K562 (cell line): ENCODE measurements at regions not wholly inside any gene's neighbourhood (a gene's known extent, or its start where the extent isn't known, plus 50 kb on each side); places are given as distances from the start of the nearest gene placed in this dataset.
A peak's percentile ranks its signal among the peaks of the same experiment; 100 is the strongest.
"Not testable (repeated sequence)": the region's sequence is repeated elsewhere in the genome, so short reads cannot be mapped to it uniquely, and the experiment has no call there.

Experiments
- ATAC-seq: fragments of 200-7000 bp; cut with Tn5 transposase; 3 replicates; pipeline ENCODE4 v1.9.1; 2020; ENCODE audit warnings: moderate library complexity
- BruUV-seq: library from RNA; stranded (reverse); fragments of 400-500 nt; replicated peaks from 2 replicates; lab custom pipeline; 2021; lab: Mats Ljungman, UMichigan
- CTCF ChIA-PET: fragments of 300-600 bp; formaldehyde crosslinking; extraction: SDS; loops from one replicate; lab custom pipeline; 2021; ENCODE audit warnings: low intra/inter-chr PET ratio; lab: Yijun Ruan, JAX
- POLR2A ChIA-PET: fragments of 300-600, 350-650 bp; sonication (Branson Sonifier 250); formaldehyde crosslinking; extraction: SDS; loops from one replicate; lab custom pipeline; 2021; ENCODE audit warnings: antibody characterized with exemption, inconsistent platforms; lab: Yijun Ruan, JAX
- DNase-seq, 4 experiments: peaks; one replicate each; pipeline versions ENCODE4 v3.0.0 to v3.0.0-alpha.2; 2011 to 2018; ENCODE audit warnings: low spot score in 3 of 4, mixed read lengths in 3 of 4; ENCODE audit errors: extremely low read depth in 1 of 4
- FAIRE-seq: peaks from 2 replicates; lab custom pipeline; 2011; peaks lifted over from hg19 to GRCh38; lab: Jason Lieb, UNC
- H2AFZ ChIP-seq: 2 replicates; pipeline ENCODE4 v1.6.0; 2011; ENCODE audit warnings: low read depth, low read length, control low read depth, inconsistent platforms
- H3K27ac ChIP-seq: fragments of 200-600 bp; 3 replicates; pipeline ENCODE4 v1.8.0; 2011; ENCODE audit warnings: low read depth, mild to moderate bottlenecking, control low read depth, inconsistent platforms, low read length, moderate library complexity, mixed read lengths; ENCODE audit errors: extremely low read depth
- H3K27me3 ChIP-seq, 2 experiments: fragments of 300-600 bp in 1 of 2; 2 replicates in 1 of 2; 3 replicates in 1 of 2; pipeline versions ENCODE4 v1.6.0 to v1.8.0; 2011; ENCODE audit warnings: inconsistent platforms in 2 of 2, low read length in 2 of 2, mild to moderate bottlenecking in 1 of 2, mixed read lengths in 1 of 2, moderate library complexity in 1 of 2; ENCODE audit not compliant: control insufficient read depth in 2 of 2, insufficient read depth in 2 of 2
- H3K36me3 ChIP-seq: fragments of 300-600 bp; 3 replicates; pipeline ENCODE4 v1.8.0; 2011; ENCODE audit warnings: mild to moderate bottlenecking, low read length, inconsistent platforms; ENCODE audit not compliant: control insufficient read depth, insufficient read depth
- H3K4me1 ChIP-seq, 2 experiments: fragments of 200-600 bp in 1 of 2; replicated peaks in 1 of 2; 2 replicates in 1 of 2; 3 replicates in 1 of 2; pipeline versions ENCODE4 v1.5.1 to v1.8.0; 2011; ENCODE audit warnings: inconsistent platforms in 2 of 2, low read length in 2 of 2, mild to moderate bottlenecking in 1 of 2, mixed read lengths in 1 of 2, moderate library complexity in 1 of 2; ENCODE audit not compliant: control insufficient read depth in 2 of 2, insufficient read depth in 2 of 2
- H3K4me2 ChIP-seq: 2 replicates; pipeline ENCODE4 v1.6.1; 2011; ENCODE audit warnings: low read length, control low read depth, inconsistent platforms, mixed read lengths; ENCODE audit not compliant: insufficient read depth
- H3K4me3 ChIP-seq: fragments of 200-600 bp; sonication (generic), shearing (Covaris generic); 2 replicates; pipeline ENCODE4 v1.5.1; 2016; ENCODE audit warnings: control low read depth, inconsistent platforms
- H3K79me2 ChIP-seq: fragments of 200-600 bp; 3 replicates; pipeline ENCODE4 v1.8.0; 2011; ENCODE audit warnings: low read length, inconsistent platforms; ENCODE audit not compliant: control insufficient read depth, insufficient read depth
- H3K9ac ChIP-seq, 2 experiments: 2 replicates each; pipeline versions ENCODE4 v1.6.0 to v1.6.1; 2011; ENCODE audit warnings: low read depth in 2 of 2, low read length in 2 of 2, control low read depth in 1 of 2, inconsistent platforms in 1 of 2, mild to moderate bottlenecking in 1 of 2, mixed read lengths in 1 of 2; ENCODE audit not compliant: insufficient read depth in 1 of 2
- H3K9me1 ChIP-seq: one replicate; pipeline ENCODE4 v1.6.0; 2011; ENCODE audit warnings: inconsistent platforms, mild to moderate bottlenecking, low read length, moderate library complexity; ENCODE audit not compliant: control insufficient read depth, insufficient read depth
- H3K9me3 ChIP-seq: replicated peaks from 2 replicates; pipeline ENCODE4 v1.5.1; 2011; ENCODE audit warnings: low read depth, low read length, inconsistent platforms; ENCODE audit not compliant: control insufficient read depth, insufficient read depth
- H4K20me1 ChIP-seq: replicated peaks from 2 replicates; pipeline ENCODE4 v1.6.1; 2011; ENCODE audit warnings: low read length, inconsistent platforms, mixed read lengths; ENCODE audit not compliant: control insufficient read depth, insufficient read depth
- MAFG ChIP-seq: fragments of 450-650 bp; conservative IDR thresholded peaks from 2 replicates; pipeline ENCODE4 v1.6.1; 2016; ENCODE audit warnings: missing genetic modification characterization, missing compliant biosample characterization
- SAFB2 ChIP-seq: fragments of 200-400 bp; formaldehyde crosslinking; IDR thresholded peaks from 2 replicates; pipeline ENCODE4 v1.6.1; 2018; ENCODE audit warnings: borderline replicate concordance, low read length, low read depth, moderate library complexity; ENCODE audit not compliant: severe bottlenecking
- SIN3A ChIP-seq, 2 experiments: fragments of 150-350 bp in 1 of 2; IDR thresholded peaks; 2 replicates each; pipeline ENCODE4 v1.6.1; 2011 to 2016; ENCODE audit warnings: borderline replicate concordance in 2 of 2, low read depth in 2 of 2, low read length in 2 of 2, mild to moderate bottlenecking in 2 of 2, moderate library complexity in 2 of 2; ENCODE audit not compliant: control insufficient read depth in 1 of 2
- SMAD1 ChIP-seq: fragments of 150-350 bp; IDR thresholded peaks from 2 replicates; pipeline ENCODE4 v1.6.1; 2014; ENCODE audit warnings: low read length, low read depth; ENCODE audit not compliant: partially characterized antibody
- ZBTB43 ChIP-seq: sonication (generic); formaldehyde crosslinking; IDR thresholded peaks from 2 replicates; pipeline ENCODE4 v1.8.0; 2023; ENCODE audit warnings: mild to moderate bottlenecking, missing genetic modification reagents
- ZNF24 ChIP-seq: fragments of 450-650 bp; IDR thresholded peaks from 2 replicates; pipeline ENCODE4 v1.6.1; 2016
- ZNF584 ChIP-seq: fragments of 200-800 bp; sonication (Bioruptor generic); IDR thresholded peaks from 2 replicates; pipeline ENCODE4 v1.6.1; 2016; ENCODE audit warnings: low read depth, mild to moderate bottlenecking, missing genetic modification characterization, missing compliant biosample characterization
- ZNF589 ChIP-seq: fragments of 200-800 bp; sonication (Bioruptor generic); IDR thresholded peaks from 2 replicates; pipeline ENCODE4 v1.6.1; 2016; ENCODE audit warnings: low read depth, missing genetic modification characterization, missing compliant biosample characterization
- ZNF785 ChIP-seq: fragments of 250-450 bp; sonication (Bioruptor Pico); IDR thresholded peaks from 2 replicates; pipeline ENCODE4 v1.4.0; 2020; ENCODE audit warnings: mild to moderate bottlenecking
- WGBS: fragments of 100-300 bp; shearing (Covaris generic); methylation state at CpG from one replicate; pipeline ENCODE4 v1.1.6; 2016; ENCODE audit warnings: low coverage, mixed read lengths; ENCODE audit not compliant: insufficient coverage; ENCODE audit errors: missing lambda C conversion rate; 5-methylcytosine and 5-hydroxymethylcytosine counted together
- in situ Hi-C: fragments of 300-500 bp; cut with MboI; formaldehyde crosslinking; loops from 4 replicates; pipeline ENCODE4 v1.15.0; 2018; ENCODE audit warnings: inconsistent platforms, mixed read lengths
- intact Hi-C: fragments of 100-400 bp; cut with micrococcal nuclease; formaldehyde crosslinking; loops from 2 replicates; pipeline ENCODE4 v1.14.2; 2022

GRCh38 chr10:81600185-81600584, 274.8 kb upstream of the NRG3 start:
- no peak overlapping the region for H3K27ac ChIP-seq
- H3K9me3 ChIP-seq: no peaks in the 10 kb centered on the region
- H3K36me3 ChIP-seq: no peaks in the 10 kb centered on the region
- no peak for ATAC-seq
- H3K9ac ChIP-seq: no peak overlapping the region
- no peaks in the 10 kb centered on the region for H3K9me1 ChIP-seq
- in situ Hi-C loops: no loop called here
- TF ChIP-seq ZNF589 (CRISPR knock-in tag) (no peak), SMAD1 (no peak)
- no peaks in the 10 kb centered on the region for H4K20me1 ChIP-seq
- intact Hi-C loops: no loop called here
- no peak overlapping the region for H2AFZ ChIP-seq
- ChIA-PET POLR2A (no interaction called here), CTCF (no interaction called here)
- H3K27me3 ChIP-seq: no peaks in the 10 kb centered on the region
- 0% methylated on average over 1 of the region's 2 CpGs for WGBS
- no peak overlapping the region for H3K4me2 ChIP-seq
- no peaks in the 10 kb centered on the region for H3K4me1 ChIP-seq
- no TSS peak for BruUV-seq
- FAIRE-seq: no peak
- H3K4me3 ChIP-seq: no peak overlapping the region
- H3K79me2 ChIP-seq: no peaks in the 10 kb centered on the region
- no peak for DNase-seq

- no peak for TF ChIP-seq ZBTB43 (CRISPR knock-in tag)
- no peak for TF ChIP-seq SIN3A (IDR thresholded peaks at IDR 0.05; ENCODE audit: borderline replicate concordance in 2 of 2, control insufficient read depth in 1 of 2, low read depth in 2 of 2, low read length in 2 of 2)
- TF ChIP-seq SAFB2: no peak
- no peak for TF ChIP-seq MAFG (tag)
- no peak for TF ChIP-seq ZNF785 (CRISPR knock-in tag)
- no peak for TF ChIP-seq ZNF24
- no peak for TF ChIP-seq ZNF584 (CRISPR knock-in tag)
- WGBS: 0% methylated on average over 4 of the region's 4 CpGs
- H3K9me1 ChIP-seq: no peaks in the 10 kb centered on the region
- H3K36me3 ChIP-seq: no peaks in the 10 kb centered on the region
- FAIRE-seq (peak; percentile 15), DNase-seq (no peak), ATAC-seq (no peak)
- H2AFZ ChIP-seq: no peak overlapping the region
- no peaks in the 10 kb centered on the region for H4K20me1 ChIP-seq
- no peaks in the 10 kb centered on the region for H3K9me3 ChIP-seq
- no peak overlapping the region for H3K9ac ChIP-seq
- in situ Hi-C loops: no loop called here
- no peaks in the 10 kb centered on the region for H3K4me1 ChIP-seq
- no peak overlapping the region for H3K27ac ChIP-seq
- H3K4me3 ChIP-seq: no peak overlapping the region
- POLR2A ChIA-PET: no interaction called here
- H3K4me2 ChIP-seq: no peak overlapping the region
- no TSS peak for BruUV-seq
- intact Hi-C loops: no loop called here
- CTCF ChIA-PET: interaction anchor here (0.6 kb wide), 1 partner anchor 31 kb away, joined by 3 read pairs; no protein-coding TSS in a partner anchor
- no peaks in the 10 kb centered on the region for H3K27me3 ChIP-seq
- no peaks in the 10 kb centered on the region for H3K79me2 ChIP-seq
Measured at GRCh38 chr10:81603106-81603620, 271.8 kb upstream of the NRG3 start.

GRCh38 chr10:81644485-81644884, 230.5 kb upstream of the NRG3 start:
- H3K9me3 ChIP-seq, H4K20me1 ChIP-seq, intact Hi-C loops: not testable (repeated sequence)

More at GRCh38 chr10:81644485-81644884, 230.5 kb upstream of the NRG3 start:
- H3K4me3 ChIP-seq, ATAC-seq, H3K4me2 ChIP-seq, H2AFZ ChIP-seq, H3K36me3 ChIP-seq, CTCF ChIA-PET, H3K4me1 ChIP-seq, H3K27me3 ChIP-seq, BruUV-seq, in situ Hi-C loops, FAIRE-seq, H3K27ac ChIP-seq, H3K9ac ChIP-seq, H3K9me1 ChIP-seq, DNase-seq, POLR2A ChIA-PET, H3K79me2 ChIP-seq: not testable (repeated sequence)
- WGBS: 1% methylated on average over 7 of the region's 7 CpGs
